NCI-H1105 treated with DMSO at 0.1 percent for 48 hours (cell line): ENCODE measurements at regions not wholly inside any gene's neighbourhood (a gene's known extent, or its start where the extent isn't known, plus 50 kb on each side); places are given as distances from the start of the nearest gene placed in this dataset.

Experiments
- DNase-seq: peaks from one replicate; lab custom pipeline; 2025; lab: John Stamatoyannopoulos, UW

- DNase-seq: no peak
Observed at GRCh38 chr6:169339731-169340309, 86.2 kb upstream of the THBS2 start.

GRCh38 chr6:169339025-169339424 lies 85.4 kb upstream of the THBS2 start:
- DNase-seq: no peak

- DNase-seq: no peak
Observed at GRCh38 chr6:169337886-169338445, 84.3 kb upstream of the THBS2 start.

GRCh38 chr6:169335301-169335700 lies 81.7 kb upstream of the THBS2 start:
- no peak for DNase-seq

- DNase-seq: no peak
Observed at GRCh38 chr6:169332250-169332649, 78.6 kb upstream of the THBS2 start.

- no peak for DNase-seq
Observed at GRCh38 chr6:169328112-169328801, 74.6 kb upstream of the THBS2 start.

GRCh38 chr6:169326067-169326799 lies 72.6 kb upstream of the THBS2 start:
- no peak for DNase-seq

GRCh38 chr6:169324656-169325459 lies 71.2 kb upstream of the THBS2 start:
- DNase-seq: no peak

GRCh38 chr6:169324086-169324485 lies 70.4 kb upstream of the THBS2 start:
- no peak for DNase-seq

GRCh38 chr6:169323221-169323620 lies 69.6 kb upstream of the THBS2 start:
- DNase-seq: no peak

- no peak for DNase-seq
Observed at GRCh38 chr6:169321546-169321945, 67.9 kb upstream of the THBS2 start.

- no peak for DNase-seq
Observed at GRCh38 chr6:169320013-169320412, 66.4 kb upstream of the THBS2 start.

- DNase-seq: no peak
Observed at GRCh38 chr6:169317441-169318202, 64.0 kb upstream of the THBS2 start.

GRCh38 chr6:169316651-169317050 lies 63.0 kb upstream of the THBS2 start:
- DNase-seq: no peak

GRCh38 chr6:169315830-169316614 lies 62.4 kb upstream of the THBS2 start:
- no peak for DNase-seq

GRCh38 chr6:169313347-169314010 lies 59.8 kb upstream of the THBS2 start:
- DNase-seq: no peak

- no peak for DNase-seq
Observed at GRCh38 chr6:169312658-169313346, 59.2 kb upstream of the THBS2 start.

GRCh38 chr6:169310983-169311382 lies 57.3 kb upstream of the THBS2 start:
- DNase-seq: no peak
